ENCODE measurements at regions not wholly inside any gene's neighbourhood (a gene's known extent, or its start where the extent isn't known, plus 50 kb on each side); places are given as distances from the start of the nearest gene placed in this dataset.

GRCh38 chr9:80569236-80569635 lies 997.5 kb downstream of the TLE4 start:
- Histone ChIP-seq H4K20me1 (ENCODE audit: insufficient read depth, low read length) (no peaks in the 10 kb centered on the region), H3K4me1 (ENCODE audit: insufficient read depth, low read length) (no peaks in the 10 kb centered on the region), H3K9ac (ENCODE audit: insufficient read depth, low read depth, low read length) (no peak overlapping the region), H2AFZ (ENCODE audit: low read length) (no peak overlapping the region), H3K79me2 (ENCODE audit: insufficient read depth, low read length) (no peaks in the 10 kb centered on the region), H3K9me3 (ENCODE audit: low read length) (peaks cover 65% of the 10 kb centered on the region), H3K4me2 (ENCODE audit: low read depth, low read length) (no peak overlapping the region), H3K27ac (ENCODE audit: extremely low read length, insufficient read depth, low read length) (no peak overlapping the region), H3K27me3 (ENCODE audit: control insufficient read depth in 1 of 2, insufficient read depth in 2 of 2, low read length in 2 of 2) (no peaks in the 10 kb centered on the region), H3K4me3 (replicated peaks in 1 of 3; ENCODE audit: insufficient read depth in 1 of 3, low read depth in 2 of 3, low read length in 3 of 3) (no peak overlapping the region), H3K36me3 (replicated peaks in 1 of 2; ENCODE audit: control insufficient read depth in 1 of 2, insufficient read depth in 2 of 2, low read length in 2 of 2) (no peaks in the 10 kb centered on the region)
- intact Hi-C loops (cut with micrococcal nuclease; ENCODE audit: unreplicated experiment): no loop called here
- in situ Hi-C loops (cut with HindIII; ENCODE audit: extremely low pct_ligation_motif_present, low pct_unique_long_range_greater_than_20kb): no loop called here
- no peak for ATAC-seq
- no peak for DNase-seq (ENCODE audit: low spot score)
- no peak for TF ChIP-seq DZIP1 (CRISPR knock-in tag; IDR thresholded peaks at IDR 0.05)
- no peak for TF ChIP-seq PHB2 (IDR thresholded peaks at IDR 0.05; ENCODE audit: partially characterized antibody)
- TF ChIP-seq SKIL (CRISPR knock-in tag; IDR thresholded peaks at IDR 0.05; ENCODE audit: borderline replicate concordance): no peak
- no peak for TF ChIP-seq PRPF4 (IDR thresholded peaks at IDR 0.05; ENCODE audit: low read depth, low read length, poor library complexity, severe bottlenecking)
- TF ChIP-seq TERF1 (CRISPR knock-in tag; IDR thresholded peaks at IDR 0.05): no peak
- no peak for TF ChIP-seq SP5 (CRISPR knock-in tag; IDR thresholded peaks at IDR 0.05; ENCODE audit: borderline replicate concordance, low read depth)
- TF ChIP-seq ATF7 (IDR thresholded peaks at IDR 0.05): no peak
- TF ChIP-seq ATF7 (CRISPR knock-in tag; IDR thresholded peaks at IDR 0.05): no peak
- TF ChIP-seq HCFC1 (IDR thresholded peaks at IDR 0.05; ENCODE audit: low read depth, low read length): no peak
- TF ChIP-seq SNAPC2 (CRISPR knock-in tag; IDR thresholded peaks at IDR 0.05): no peak
- TF ChIP-seq ZNF724P (CRISPR knock-in tag; IDR thresholded peaks at IDR 0.05; ENCODE audit: borderline replicate concordance): no peak
- TF ChIP-seq THAP11 (CRISPR knock-in tag; IDR thresholded peaks at IDR 0.05): no peak
- TF ChIP-seq ATAD3A (CRISPR knock-in tag; IDR thresholded peaks at IDR 0.05): no peak
- ChIA-PET CTCF (ENCODE audit: low intra/inter-chr PET ratio, low total read pairs) (no interaction called here), POLR2A (no interaction called here)
- no peak for FAIRE-seq
- 6% methylated on average over 1 of the region's 1 CpG for WGBS (ENCODE audit: low lambda C conversion rate)
- BruUV-seq (replicated peaks): no TSS peak
